GM19035 (cell line): ENCODE measurements at regions not wholly inside any gene's neighbourhood (a gene's known extent, or its start where the extent isn't known, plus 50 kb on each side); places are given as distances from the start of the nearest gene placed in this dataset.
"Not testable (repeated sequence)": the region's sequence is repeated elsewhere in the genome, so short reads cannot be mapped to it uniquely, and the experiment has no call there.

ENCODE experiments used
- ATAC-seq: cut with Tn5 transposase; IDR thresholded peaks from one replicate; pipeline ENCODE4 v1.9.1; 2021; ENCODE audit not compliant: unreplicated experiment

GRCh38 chr2:195470622-195471021 is 186.4 kb upstream of the SLC39A10 start:
- no peak for ATAC-seq

- ATAC-seq = peak; percentile 83
Measured at GRCh38 chr2:195468771-195469170, 188.3 kb upstream of the SLC39A10 start.

- no peak for ATAC-seq
Measured at GRCh38 chr2:195466427-195466826, 190.6 kb upstream of the SLC39A10 start.

GRCh38 chr2:195461010-195461409 is 196.0 kb upstream of the SLC39A10 start:
- no peak for ATAC-seq

- no peak for ATAC-seq
Measured at GRCh38 chr2:195458936-195459335, 198.1 kb upstream of the SLC39A10 start.

GRCh38 chr2:195457873-195458272 is 199.2 kb upstream of the SLC39A10 start:
- no peak for ATAC-seq

- no peak for ATAC-seq
Measured at GRCh38 chr2:195456771-195457170, 200.3 kb upstream of the SLC39A10 start.

GRCh38 chr2:195451160-195451559 is 205.9 kb upstream of the SLC39A10 start:
- ATAC-seq = no peak

- ATAC-seq = no peak
Measured at GRCh38 chr2:195450552-195451113, 206.4 kb upstream of the SLC39A10 start.

GRCh38 chr2:195447323-195447975 is 209.6 kb upstream of the SLC39A10 start:
- ATAC-seq = no peak

- ATAC-seq = no peak
Measured at GRCh38 chr2:195445639-195446038, 211.4 kb upstream of the SLC39A10 start.

GRCh38 chr2:195443926-195444325 is 213.1 kb upstream of the SLC39A10 start:
- ATAC-seq = no peak

- no peak for ATAC-seq
Measured at GRCh38 chr2:195442458-195443175, 214.4 kb upstream of the SLC39A10 start.

GRCh38 chr2:195438692-195439091 is 218.3 kb upstream of the SLC39A10 start:
- ATAC-seq = no peak

GRCh38 chr2:195437521-195437920 is 219.5 kb upstream of the SLC39A10 start:
- no peak for ATAC-seq

- no peak for ATAC-seq
Measured at GRCh38 chr2:195434346-195434745, 222.7 kb upstream of the SLC39A10 start.

GRCh38 chr2:195433729-195434128 is 223.3 kb upstream of the SLC39A10 start:
- not testable (repeated sequence) for ATAC-seq

- no peak for ATAC-seq
Measured at GRCh38 chr2:195428673-195429072, 228.4 kb upstream of the SLC39A10 start.

- ATAC-seq = no peak
Measured at GRCh38 chr2:195425328-195425727, 231.7 kb upstream of the SLC39A10 start.

- no peak for ATAC-seq
Measured at GRCh38 chr2:195419033-195419432, 238.0 kb upstream of the SLC39A10 start.

GRCh38 chr2:195414537-195415100 is 242.4 kb upstream of the SLC39A10 start:
- no peak for ATAC-seq

- no peak for ATAC-seq
Measured at GRCh38 chr2:195413944-195414343, 243.1 kb upstream of the SLC39A10 start.
